GM12865 (cell line): ENCODE measurements at regions not wholly inside any gene's neighbourhood (a gene's known extent, or its start where the extent isn't known, plus 50 kb on each side); places are given as distances from the start of the nearest gene placed in this dataset.

Experiments
- DNase-seq: peaks from one replicate; pipeline ENCODE4 v3.0.0; 2010; ENCODE audit warnings: low read depth
- H3K4me3 ChIP-seq: 2 replicates; pipeline ENCODE4 v1.5.1; 2011; ENCODE audit warnings: mild to moderate bottlenecking, low read depth, low read length, control low read depth
- CTCF ChIP-seq: IDR thresholded peaks from 2 replicates; pipeline ENCODE4 v1.5.1; 2011; ENCODE audit warnings: low read length, control low read depth, low read depth, inconsistent platforms; ENCODE audit not compliant: insufficient read depth; ENCODE audit errors: missing control alignments

DNA sequence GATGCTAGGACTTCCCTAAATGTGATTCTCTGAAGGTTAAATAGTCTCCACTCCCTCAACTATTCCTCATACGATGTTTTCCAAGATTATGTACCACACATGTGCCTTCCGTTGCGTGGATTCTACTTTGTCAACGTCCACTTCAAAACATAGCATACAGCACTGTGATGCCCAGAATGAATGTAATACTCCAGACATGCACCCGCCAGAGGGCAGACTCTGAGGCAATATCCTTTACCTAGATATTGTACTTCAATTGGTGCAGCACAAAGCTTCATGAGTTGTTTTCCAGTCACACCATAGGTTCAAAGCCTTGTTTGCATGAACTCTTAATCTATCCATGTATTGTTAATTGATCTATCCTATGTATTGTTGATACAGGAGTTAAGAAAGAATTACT is 201.0 kb upstream of the NABP1 start:
- TF ChIP-seq CTCF, result no peak
- no peak for DNase-seq
- no peak overlapping the region for H3K4me3 ChIP-seq

DNA sequence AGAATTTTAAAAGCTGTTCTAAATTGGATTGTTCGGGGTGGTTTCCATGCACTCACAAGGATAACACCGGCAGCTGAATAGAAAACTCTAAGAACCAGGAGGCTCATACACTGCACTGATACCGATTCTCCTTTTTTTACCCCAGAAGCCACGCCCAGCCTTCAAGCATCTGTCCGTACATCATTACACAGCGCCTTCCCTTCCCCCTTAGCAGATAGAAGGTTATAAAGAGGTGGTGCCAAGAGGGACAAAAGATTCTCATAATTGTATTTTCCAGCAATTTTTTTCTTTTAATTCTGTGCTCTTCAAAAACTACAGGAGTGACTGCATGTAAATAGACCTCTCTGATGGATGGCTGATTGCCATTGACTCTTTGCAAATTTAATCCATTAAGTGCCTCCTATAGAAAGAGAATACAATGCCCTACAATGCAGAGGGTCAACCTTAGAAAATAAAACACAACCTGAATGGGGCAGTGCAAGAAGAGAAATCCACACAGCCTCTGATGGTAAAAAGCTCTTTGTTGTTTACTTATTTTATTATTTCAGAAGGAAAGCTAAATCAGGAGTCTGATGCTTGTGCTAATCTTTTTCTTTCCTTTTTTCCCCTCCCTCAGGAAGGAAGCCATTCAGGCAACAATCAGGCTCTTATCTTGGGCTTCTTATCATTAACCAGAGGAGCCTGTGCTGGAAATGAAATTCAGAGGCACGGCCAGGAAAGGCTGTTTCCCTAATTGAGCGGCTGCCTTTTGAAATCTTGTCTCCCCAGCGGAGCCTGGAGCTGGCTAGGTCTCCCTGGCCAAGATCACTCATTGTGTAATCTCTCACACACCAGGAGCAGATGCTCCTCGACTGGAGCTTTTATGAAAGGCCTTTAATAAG is 198.9 kb upstream of the NABP1 start:
- no peak overlapping the region for H3K4me3 ChIP-seq
- TF ChIP-seq CTCF, result no peak
- no peak for DNase-seq

GRCh38 chr2:191479680-191480023 is 198.3 kb upstream of the NABP1 start:
- DNase-seq, result peak; percentile 60
- no peak overlapping the region for H3K4me3 ChIP-seq
- TF ChIP-seq CTCF, result no peak

- H3K4me3 ChIP-seq, result no peak overlapping the region
- no peak for TF ChIP-seq CTCF
- no peak for DNase-seq
Measured at GRCh38 chr2:191481305-191482070, 196.4 kb upstream of the NABP1 start.

- DNase-seq, result no peak
- no peak for TF ChIP-seq CTCF
- no peak overlapping the region for H3K4me3 ChIP-seq
Measured at GRCh38 chr2:191483117-191483516, 194.8 kb upstream of the NABP1 start.

DNA sequence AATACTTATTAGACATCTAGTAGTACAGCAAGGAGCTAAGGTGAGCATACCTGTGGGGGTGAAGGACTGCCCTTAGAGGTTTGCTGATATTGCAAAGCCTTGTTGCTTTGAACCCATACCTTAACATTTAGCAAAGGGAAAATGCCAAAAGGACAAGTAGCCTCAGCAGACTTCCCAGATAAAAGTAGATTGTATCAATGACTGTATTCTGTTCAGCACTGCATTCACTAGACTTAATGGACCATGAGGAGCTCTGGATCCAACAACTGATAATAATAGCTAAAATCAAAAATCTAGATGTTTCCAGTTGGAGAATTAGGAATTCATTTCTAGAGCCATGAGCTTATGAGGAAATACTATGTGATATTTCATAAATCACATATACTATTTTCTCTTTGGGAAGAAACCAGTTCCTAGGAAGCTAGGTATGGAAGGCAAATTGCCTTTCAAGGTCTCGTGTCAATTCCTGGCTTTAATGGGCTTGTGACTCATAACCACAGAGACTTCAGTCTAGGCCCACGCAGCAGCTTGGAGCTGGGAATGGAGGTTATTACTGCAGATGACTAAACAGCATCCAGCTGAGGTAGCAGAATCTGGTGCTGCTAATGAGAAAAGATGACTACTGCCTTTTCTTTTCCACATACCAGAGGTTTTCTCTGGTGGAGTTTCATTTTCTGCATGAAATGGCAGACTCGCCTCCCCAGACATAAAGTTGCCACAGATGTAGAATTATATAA is 191.2 kb upstream of the NABP1 start:
- no peak for DNase-seq
- H3K4me3 ChIP-seq, result no peak overlapping the region
- TF ChIP-seq CTCF, result no peak
